T-cell (primary cell): ENCODE measurements at regions not wholly inside any gene's neighbourhood (a gene's known extent, or its start where the extent isn't known, plus 50 kb on each side); places are given as distances from the start of the nearest gene placed in this dataset.

ENCODE experiments used
- ATAC-seq, 4 experiments: fragments of 200-7000 bp in 3 of 4; fragments of 150-1000 bp in 1 of 4; cut with Tn5 transposase; replicated peaks in 1 of 4; 1 replicate in 3 of 4; 2 replicates in 1 of 4; pipeline ENCODE4 v1.10.0; 2021; ENCODE audit warnings: moderate library complexity in 3 of 4, mild to moderate bottlenecking in 2 of 4, moderate number of reproducible peaks in 1 of 4
- CTCF ChIA-PET, 2 donors: fragments of 300-600 bp; sonication (Branson Sonifier 250); formaldehyde crosslinking; loops; one replicate each; lab custom pipeline; 2022; ENCODE audit warnings: antibody characterized with exemption in 2 of 2; lab: Charles Lee
- POLR2A ChIA-PET, 2 donors: fragments of 300-600 bp; sonication (Branson Sonifier 250); formaldehyde crosslinking; loops; one replicate each; lab custom pipeline; 2022; ENCODE audit warnings: antibody characterized with exemption in 2 of 2; lab: Charles Lee
- DNase-seq, 35 experiments: peaks; one replicate each; pipeline versions ENCODE4 v3.0.0 to v3.0.0-alpha.2; 2013 to 2023
- H3K27ac ChIP-seq: one replicate; pipeline ENCODE4 v1.5.1; 2013; ENCODE audit warnings: low read length
- H3K27me3 ChIP-seq, 2 experiments: replicated peaks in 1 of 2; 1 replicate in 1 of 2; 2 replicates in 1 of 2; pipeline versions ENCODE4 v1.6.1 to v1.7.0; 2013; ENCODE audit warnings: low read length in 1 of 2, mixed read lengths in 1 of 2; ENCODE audit not compliant: control insufficient read depth in 2 of 2, insufficient read depth in 2 of 2; ENCODE audit errors: extremely low read depth in 1 of 2
- H3K36me3 ChIP-seq, 2 donors: 1 replicate in 1 of 2; 2 replicates in 1 of 2; pipeline versions ENCODE4 v1.6.1 to v1.7.0; 2013; ENCODE audit warnings: low read length in 1 of 2; ENCODE audit not compliant: control insufficient read depth in 2 of 2, insufficient read depth in 1 of 2; ENCODE audit errors: extremely low read depth in 1 of 2
- H3K4me1 ChIP-seq, 2 experiments: 1 replicate in 1 of 2; 2 replicates in 1 of 2; pipeline versions ENCODE4 v1.6.1 to v1.7.0; 2013; ENCODE audit warnings: low read length in 2 of 2, mixed read lengths in 1 of 2; ENCODE audit not compliant: insufficient read depth in 2 of 2, control insufficient read depth in 1 of 2; ENCODE audit errors: extremely low read depth in 1 of 2
- H3K4me3 ChIP-seq, 2 donors: 1 replicate in 1 of 2; 2 replicates in 1 of 2; pipeline versions ENCODE4 v1.5.1 to v1.7.0; 2013; ENCODE audit warnings: mild to moderate bottlenecking in 2 of 2, low read length in 1 of 2, moderate library complexity in 1 of 2; ENCODE audit not compliant: control insufficient read depth in 1 of 2; ENCODE audit errors: extremely low read depth in 1 of 2
- H3K9me3 ChIP-seq: 2 replicates; pipeline ENCODE4 v1.7.0; 2013
- H3K27ac Mint-ChIP-seq, 2 donors: one replicate each; pipeline ENCODE4 v1.8.0; 2020 to 2021; ENCODE audit warnings: mild to moderate bottlenecking in 2 of 2, mixed read lengths in 2 of 2
- H3K27me3 Mint-ChIP-seq, 2 donors: one replicate each; pipeline ENCODE4 v1.8.0; 2021 to 2022; ENCODE audit warnings: mixed read lengths in 2 of 2
- H3K36me3 Mint-ChIP-seq: one replicate; pipeline ENCODE4 v1.8.0; 2021; ENCODE audit warnings: mixed read lengths
- H3K4me1 Mint-ChIP-seq, 3 donors: one replicate each; pipeline ENCODE4 v1.8.0; 2020 to 2022; ENCODE audit warnings: mixed read lengths in 3 of 3, mild to moderate bottlenecking in 1 of 3
- H3K4me3 Mint-ChIP-seq, 3 donors: one replicate each; pipeline ENCODE4 v1.8.0; 2020 to 2022; ENCODE audit warnings: mild to moderate bottlenecking in 3 of 3, mixed read lengths in 3 of 3, moderate library complexity in 3 of 3
- H3K9me3 Mint-ChIP-seq, 3 donors: one replicate each; pipeline ENCODE4 v1.8.0; 2020 to 2022; ENCODE audit warnings: mixed read lengths in 3 of 3
- WGBS: methylation state at CpG from one replicate; pipeline ENCODE4 v1.1.5; 2013; ENCODE audit warnings: missing lambda C conversion rate; ENCODE audit not compliant: insufficient coverage; 5-methylcytosine and 5-hydroxymethylcytosine counted together

- H3K27ac Mint-ChIP-seq = no peak overlapping the region
- no peaks in the 10 kb centered on the region for H3K36me3 ChIP-seq
- H3K4me1 ChIP-seq = no peaks in the 10 kb centered on the region
- no peaks in the 10 kb centered on the region for H3K9me3 ChIP-seq
- H3K36me3 Mint-ChIP-seq = no peaks in the 10 kb centered on the region
- H3K9me3 Mint-ChIP-seq = peaks cover 0 to 9% (median 5%) of the 10 kb centered on the region in 3 donors
- no peaks in the 10 kb centered on the region for H3K27me3 ChIP-seq
- ChIA-PET CTCF (no interaction called here), POLR2A (no interaction called here)
- H3K27ac ChIP-seq = no peak overlapping the region
- no peaks in the 10 kb centered on the region for H3K27me3 Mint-ChIP-seq
- ATAC-seq = no peak
- no peak overlapping the region for H3K4me3 Mint-ChIP-seq
- no peak for DNase-seq
- H3K4me1 Mint-ChIP-seq = peaks cover 0 to 4% (median 0%) of the 10 kb centered on the region in 3 donors
- H3K4me3 ChIP-seq = no peak overlapping the region
- WGBS = no CpG with 5 or more reads among the region's 4 CpGs
Measured at GRCh38 chr12:45558353-45558752, 171.2 kb upstream of the ARID2 start.

GRCh38 chr12:45559537-45559936, 170.0 kb upstream of the ARID2 start:
- CTCF ChIA-PET = no interaction called here
- no peak for DNase-seq

GRCh38 chr12:45560689-45561088, 168.8 kb upstream of the ARID2 start:
- H3K9me3 Mint-ChIP-seq = peaks cover 0 to 9% (median 5%) of the 10 kb centered on the region in 3 donors
- no peak overlapping the region for H3K4me3 ChIP-seq
- no peak overlapping the region for H3K27ac Mint-ChIP-seq
- H3K36me3 ChIP-seq = no peaks in the 10 kb centered on the region
- no peak overlapping the region for H3K4me3 Mint-ChIP-seq
- ChIA-PET CTCF (no interaction called here), POLR2A (no interaction called here)
- no peaks in the 10 kb centered on the region for H3K9me3 ChIP-seq
- no CpG with 5 or more reads among the region's 4 CpGs for WGBS
- H3K36me3 Mint-ChIP-seq = no peaks in the 10 kb centered on the region
- DNase-seq (no peak), ATAC-seq (no peak)
- H3K27me3 Mint-ChIP-seq = no peaks in the 10 kb centered on the region
- no peaks in the 10 kb centered on the region for H3K27me3 ChIP-seq
- H3K27ac ChIP-seq = no peak overlapping the region
- H3K4me1 Mint-ChIP-seq = peaks cover 0 to 4% (median 0%) of the 10 kb centered on the region in 3 donors
- H3K4me1 ChIP-seq = no peaks in the 10 kb centered on the region

More at GRCh38 chr12:45559537-45559936, 170.0 kb upstream of the ARID2 start:
- Mint-ChIP-seq H3K4me3 (no peak overlapping the region), H3K27ac (no peak overlapping the region), H3K9me3 (peaks cover 0 to 9% (median 5%) of the 10 kb centered on the region in 3 donors), H3K27me3 (no peaks in the 10 kb centered on the region), H3K36me3 (no peaks in the 10 kb centered on the region), H3K4me1 (peaks cover 0 to 4% (median 0%) of the 10 kb centered on the region in 3 donors)
- Histone ChIP-seq H3K4me1 (no peaks in the 10 kb centered on the region), H3K4me3 (no peak overlapping the region), H3K36me3 (no peaks in the 10 kb centered on the region), H3K27me3 (no peaks in the 10 kb centered on the region), H3K9me3 (no peaks in the 10 kb centered on the region), H3K27ac (no peak overlapping the region)
- no peak for ATAC-seq
- 100% methylated on average over 3 of the region's 3 CpGs for WGBS
- POLR2A ChIA-PET = no interaction called here

GRCh38 chr12:45561488-45561887, 168.0 kb upstream of the ARID2 start:
- ATAC-seq (no peak), DNase-seq (no peak)
- Histone ChIP-seq H3K4me3 (no peak overlapping the region), H3K4me1 (no peaks in the 10 kb centered on the region), H3K36me3 (no peaks in the 10 kb centered on the region), H3K9me3 (no peaks in the 10 kb centered on the region), H3K27ac (no peak overlapping the region), H3K27me3 (no peaks in the 10 kb centered on the region)
- Mint-ChIP-seq H3K9me3 (peaks cover 0 to 9% (median 5%) of the 10 kb centered on the region in 3 donors), H3K27ac (no peak overlapping the region), H3K27me3 (no peaks in the 10 kb centered on the region), H3K4me1 (peaks cover 0 to 4% (median 0%) of the 10 kb centered on the region in 3 donors), H3K36me3 (no peaks in the 10 kb centered on the region), H3K4me3 (no peak overlapping the region)
- CTCF ChIA-PET = no interaction called here
- WGBS = no CpG with 5 or more reads among the region's 4 CpGs
- POLR2A ChIA-PET = no interaction called here

- H3K36me3 ChIP-seq = no peaks in the 10 kb centered on the region
- no peak overlapping the region for H3K4me3 ChIP-seq
- no peak overlapping the region for H3K27ac ChIP-seq
- Mint-ChIP-seq H3K9me3 (peaks cover 0 to 5% (median 0%) of the 10 kb centered on the region in 3 donors), H3K27ac (no peak overlapping the region), H3K4me1 (peaks cover 0 to 4% (median 0%) of the 10 kb centered on the region in 3 donors), H3K36me3 (no peaks in the 10 kb centered on the region), H3K4me3 (no peak overlapping the region), H3K27me3 (no peaks in the 10 kb centered on the region)
- ATAC-seq (no peak), DNase-seq (no peak)
- ChIA-PET POLR2A (no interaction called here), CTCF (no interaction called here)
- H3K27me3 ChIP-seq = no peaks in the 10 kb centered on the region
- H3K4me1 ChIP-seq = no peaks in the 10 kb centered on the region
- no peaks in the 10 kb centered on the region for H3K9me3 ChIP-seq
Measured at GRCh38 chr12:45565590-45565989, 163.9 kb upstream of the ARID2 start.

- no peaks in the 10 kb centered on the region for H3K27me3 Mint-ChIP-seq
- no peak for DNase-seq
- no peak overlapping the region for H3K27ac ChIP-seq
- peaks cover 0 to 5% (median 0%) of the 10 kb centered on the region in 3 donors for H3K9me3 Mint-ChIP-seq
- ChIA-PET CTCF (interaction anchor here in 1 of 2 donors (1.5 kb wide), 1 partner anchor 23 kb away, joined by 3 read pairs; no protein-coding TSS in a partner anchor), POLR2A (no interaction called here)
- H3K4me3 Mint-ChIP-seq = no peak overlapping the region
- H3K27ac Mint-ChIP-seq = no peak overlapping the region
- no peaks in the 10 kb centered on the region for H3K4me1 ChIP-seq
- H3K4me3 ChIP-seq = no peak overlapping the region
- no peaks in the 10 kb centered on the region for H3K36me3 Mint-ChIP-seq
- no peaks in the 10 kb centered on the region for H3K9me3 ChIP-seq
- H3K4me1 Mint-ChIP-seq = peaks cover 0 to 4% (median 0%) of the 10 kb centered on the region in 3 donors
- no peaks in the 10 kb centered on the region for H3K36me3 ChIP-seq
- no CpG with 5 or more reads among the region's 2 CpGs for WGBS
- H3K27me3 ChIP-seq = no peaks in the 10 kb centered on the region
- no peak for ATAC-seq
Measured at GRCh38 chr12:45566257-45566656, 163.2 kb upstream of the ARID2 start.

GRCh38 chr12:45568808-45569207, 160.7 kb upstream of the ARID2 start:
- Mint-ChIP-seq H3K36me3 (no peaks in the 10 kb centered on the region), H3K4me1 (no peaks in the 10 kb centered on the region), H3K27ac (no peak overlapping the region), H3K27me3 (peaks cover 0 to under 1% of the 10 kb centered on the region in 2 donors), H3K4me3 (no peak overlapping the region), H3K9me3 (no peaks in the 10 kb centered on the region)
- no peaks in the 10 kb centered on the region for H3K27me3 ChIP-seq
- no peak overlapping the region for H3K4me3 ChIP-seq
- H3K27ac ChIP-seq = no peak overlapping the region
- no peak for DNase-seq
- no peak for ATAC-seq
- H3K9me3 ChIP-seq = no peaks in the 10 kb centered on the region
- no peaks in the 10 kb centered on the region for H3K4me1 ChIP-seq
- CTCF ChIA-PET = no interaction called here
- POLR2A ChIA-PET = no interaction called here
- no peaks in the 10 kb centered on the region for H3K36me3 ChIP-seq
- 40% methylated on average over 3 of the region's 4 CpGs for WGBS
